ENCODE measurements at regions not wholly inside any gene's neighbourhood (a gene's known extent, or its start where the extent isn't known, plus 50 kb on each side); places are given as distances from the start of the nearest gene placed in this dataset.

DNA sequence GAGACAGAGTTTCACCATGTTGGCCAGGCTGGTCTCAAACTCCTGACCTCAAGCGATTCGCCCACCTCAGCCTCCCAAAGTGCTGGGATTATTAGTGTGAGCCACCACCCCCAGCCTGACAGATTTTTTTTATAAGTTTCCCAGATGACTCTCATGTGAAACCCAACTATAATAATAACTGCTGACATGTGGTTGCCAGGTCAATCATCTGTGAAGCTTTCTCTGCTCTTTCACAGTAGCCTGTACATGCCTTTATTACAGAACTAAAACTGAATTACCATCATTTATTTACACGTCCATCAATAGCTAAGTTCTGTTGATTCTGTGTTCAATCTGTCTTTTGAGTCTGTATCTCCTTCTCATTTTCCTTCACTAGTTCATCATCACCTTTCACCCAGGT is 218.5 kb downstream of the RPS29 start:
- no peaks in the 10 kb centered on the region for H4K20me1 ChIP-seq (ENCODE audit: control insufficient read depth, insufficient read depth, insufficient read length)
- no peak overlapping the region for H2BK20ac ChIP-seq (ENCODE audit: low read depth, low read length, poor library complexity, severe bottlenecking)
- H2BK12ac ChIP-seq (ENCODE audit: insufficient read length, low read depth, low read length) = no peak overlapping the region
- no peak overlapping the region for H3T11ph ChIP-seq (ENCODE audit: low read length)
- Mint-ChIP-seq H3K36me3 (ENCODE audit: insufficient read depth in 1 of 3, low read depth in 3 of 3) (no peaks in the 10 kb centered on the region), H3K4me1 (peaks cover 10 to 16% of the 10 kb centered on the region in 2 experiments), H3K4me3 (no peak overlapping the region), H3K27me3 (ENCODE audit: low read depth) (peaks cover 23% of the 10 kb centered on the region), H3K9me3 (no peaks in the 10 kb centered on the region), H3K27ac (no peak overlapping the region)
- H2BK5ac ChIP-seq (ENCODE audit: insufficient read length, low read length) = no peak overlapping the region
- no peaks in the 10 kb centered on the region for H3K4me1 ChIP-seq (ENCODE audit: insufficient read depth, low read length)
- no peak overlapping the region for H3K4ac ChIP-seq (ENCODE audit: low read depth, low read length)
- H3K27ac ChIP-seq (ENCODE audit: insufficient read length, low read depth, low read length) = no peak overlapping the region
- no peak overlapping the region for H3K56ac ChIP-seq (ENCODE audit: insufficient read length, low read depth, low read length)
- WGBS (ENCODE audit: extremely low coverage, insufficient read length, low lambda C conversion rate) = no CpG with 5 or more reads among the region's 3 CpGs
- no peak overlapping the region for H3K23ac ChIP-seq (ENCODE audit: insufficient read length, low read depth, low read length)
- no peak overlapping the region for H4K5ac ChIP-seq (ENCODE audit: insufficient read length, low read depth, low read length)
- H3K14ac ChIP-seq (ENCODE audit: insufficient read depth, low read length) = no peak overlapping the region
- no peaks in the 10 kb centered on the region for H3K79me1 ChIP-seq (ENCODE audit: insufficient read depth, low read depth, low read length, poor library complexity, severe bottlenecking)
- no peak overlapping the region for H2BK15ac ChIP-seq (ENCODE audit: low read depth, low read length)
- no peak overlapping the region for H3K4me2 ChIP-seq (ENCODE audit: insufficient read depth, insufficient read length, low read length)
- H3K9me3 ChIP-seq (ENCODE audit: control insufficient read depth, low read depth, low read length) = no peaks in the 10 kb centered on the region
- no peak overlapping the region for H4K91ac ChIP-seq (ENCODE audit: insufficient read length, low read depth, low read length)
- H3K23me2 ChIP-seq (ENCODE audit: insufficient read length, low read depth, low read length, poor library complexity, severe bottlenecking) = no peaks in the 10 kb centered on the region
- H4K8ac ChIP-seq (replicated peaks; ENCODE audit: insufficient read length, low read depth, low read length) = no peak overlapping the region
- no peak overlapping the region for H2BK120ac ChIP-seq (ENCODE audit: low read depth, low read length, poor library complexity, severe bottlenecking)
- no peak overlapping the region for H3K9ac ChIP-seq (ENCODE audit: extremely low read depth, insufficient read length, low read length)
- H2AFZ ChIP-seq (ENCODE audit: low read length) = no peak overlapping the region
- H3K27me3 ChIP-seq (ENCODE audit: insufficient read depth, low read length) = peaks cover 58% of the 10 kb centered on the region
- TF ChIP-seq, protein P1, sequence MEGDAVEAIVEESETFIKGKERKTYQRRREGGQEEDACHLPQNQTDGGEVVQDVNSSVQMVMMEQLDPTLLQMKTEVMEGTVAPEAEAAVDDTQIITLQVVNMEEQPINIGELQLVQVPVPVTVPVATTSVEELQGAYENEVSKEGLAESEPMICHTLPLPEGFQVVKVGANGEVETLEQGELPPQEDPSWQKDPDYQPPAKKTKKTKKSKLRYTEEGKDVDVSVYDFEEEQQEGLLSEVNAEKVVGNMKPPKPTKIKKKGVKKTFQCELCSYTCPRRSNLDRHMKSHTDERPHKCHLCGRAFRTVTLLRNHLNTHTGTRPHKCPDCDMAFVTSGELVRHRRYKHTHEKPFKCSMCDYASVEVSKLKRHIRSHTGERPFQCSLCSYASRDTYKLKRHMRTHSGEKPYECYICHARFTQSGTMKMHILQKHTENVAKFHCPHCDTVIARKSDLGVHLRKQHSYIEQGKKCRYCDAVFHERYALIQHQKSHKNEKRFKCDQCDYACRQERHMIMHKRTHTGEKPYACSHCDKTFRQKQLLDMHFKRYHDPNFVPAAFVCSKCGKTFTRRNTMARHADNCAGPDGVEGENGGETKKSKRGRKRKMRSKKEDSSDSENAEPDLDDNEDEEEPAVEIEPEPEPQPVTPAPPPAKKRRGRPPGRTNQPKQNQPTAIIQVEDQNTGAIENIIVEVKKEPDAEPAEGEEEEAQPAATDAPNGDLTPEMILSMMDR (conservative IDR thresholded peaks at IDR 0.05) = no peak
- no peak overlapping the region for H3K18ac ChIP-seq (ENCODE audit: insufficient read length, low read depth, low read length)
- no peak overlapping the region for H2AK5ac ChIP-seq (ENCODE audit: insufficient read length, low read length)
- H3K79me2 ChIP-seq (ENCODE audit: insufficient read depth, low read length) = no peaks in the 10 kb centered on the region
- no peak for DNase-seq

All from H9 (cell line).